ENCODE measurements at regions not wholly inside any gene's neighbourhood (a gene's known extent, or its start where the extent isn't known, plus 50 kb on each side); places are given as distances from the start of the nearest gene placed in this dataset.

- no peaks in the 10 kb centered on the region for H3K9me3 ChIP-seq (ENCODE audit: control insufficient read depth, insufficient read depth, low read length)
- H3K27me3 ChIP-seq (ENCODE audit: control insufficient read depth, insufficient read depth, low read length): no peaks in the 10 kb centered on the region
- no peak overlapping the region for H3K4me3 ChIP-seq (ENCODE audit: low read depth, low read length)
- no peak overlapping the region for H3K9ac ChIP-seq (ENCODE audit: low read depth, low read length)
- peaks cover 10% of the 10 kb centered on the region for H3K4me1 ChIP-seq (ENCODE audit: control insufficient read depth, insufficient read depth, low read length)
- no peaks in the 10 kb centered on the region for H3K36me3 ChIP-seq (ENCODE audit: control insufficient read depth, insufficient read depth, low read length)
Measured at GRCh38 chr12:13591488-13591887, 389.9 kb downstream of the GRIN2B start.

DNA sequence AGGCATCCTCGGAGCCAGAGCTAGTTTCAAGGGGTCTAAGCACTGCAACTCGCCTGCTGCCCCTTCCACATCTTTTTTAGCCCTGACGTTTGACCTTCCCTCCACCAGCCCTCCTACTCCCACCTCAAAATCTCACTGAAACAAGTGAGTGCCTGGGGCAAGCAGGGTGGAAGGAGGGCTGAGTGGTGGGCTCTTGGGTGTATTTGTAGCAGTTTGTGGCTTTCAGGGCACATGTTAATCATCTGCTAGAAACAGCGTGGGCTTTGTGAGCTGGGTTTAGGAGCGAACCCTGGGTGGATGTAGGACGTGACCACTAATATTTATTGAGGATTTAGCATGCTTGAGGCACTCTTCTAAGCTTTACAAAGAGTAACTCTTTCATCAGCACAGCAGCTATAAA lies 390.3 kb downstream of the GRIN2B start:
- Histone ChIP-seq H3K9ac (ENCODE audit: low read depth, low read length) (no peak overlapping the region), H3K36me3 (ENCODE audit: control insufficient read depth, insufficient read depth, low read length) (no peaks in the 10 kb centered on the region), H3K4me1 (ENCODE audit: control insufficient read depth, insufficient read depth, low read length) (peaks cover 8% of the 10 kb centered on the region), H3K4me3 (ENCODE audit: low read depth, low read length) (no peak overlapping the region), H3K27me3 (ENCODE audit: control insufficient read depth, insufficient read depth, low read length) (no peaks in the 10 kb centered on the region), H3K9me3 (ENCODE audit: control insufficient read depth, insufficient read depth, low read length) (no peaks in the 10 kb centered on the region)

DNA sequence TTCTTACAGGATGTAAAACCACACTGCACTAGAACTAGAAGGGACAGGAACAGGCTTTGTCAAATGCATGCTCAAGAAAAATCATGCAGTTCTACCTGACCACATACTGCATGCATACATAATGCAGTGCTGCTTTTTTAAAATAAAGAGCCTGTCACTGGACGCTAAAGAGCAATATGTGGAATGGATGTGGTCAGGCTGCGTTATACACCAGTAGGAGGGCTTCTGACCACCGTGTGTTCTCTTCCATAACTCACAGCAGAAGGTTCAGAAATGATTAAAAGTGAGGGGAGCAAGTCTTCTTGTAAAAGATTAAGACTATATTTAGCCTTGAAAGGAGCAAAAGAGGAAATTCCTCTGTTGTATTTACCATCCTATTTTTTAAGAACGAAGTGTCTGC lies 392.0 kb downstream of the EMP1 start:
- Histone ChIP-seq H3K4me1 (ENCODE audit: control insufficient read depth, insufficient read depth, low read length) (peaks cover 5% of the 10 kb centered on the region), H3K9me3 (ENCODE audit: control insufficient read depth, insufficient read depth, low read length) (no peaks in the 10 kb centered on the region), H3K9ac (ENCODE audit: low read depth, low read length) (no peak overlapping the region), H3K27me3 (ENCODE audit: control insufficient read depth, insufficient read depth, low read length) (no peaks in the 10 kb centered on the region), H3K36me3 (ENCODE audit: control insufficient read depth, insufficient read depth, low read length) (no peaks in the 10 kb centered on the region), H3K4me3 (ENCODE audit: low read depth, low read length) (no peak overlapping the region)

- Histone ChIP-seq H3K36me3 (ENCODE audit: control insufficient read depth, insufficient read depth, low read length) (no peaks in the 10 kb centered on the region), H3K9ac (ENCODE audit: low read depth, low read length) (no peak overlapping the region), H3K4me3 (ENCODE audit: low read depth, low read length) (no peak overlapping the region), H3K9me3 (ENCODE audit: control insufficient read depth, insufficient read depth, low read length) (no peaks in the 10 kb centered on the region), H3K27me3 (ENCODE audit: control insufficient read depth, insufficient read depth, low read length) (no peaks in the 10 kb centered on the region), H3K4me1 (ENCODE audit: control insufficient read depth, insufficient read depth, low read length) (peaks cover 5% of the 10 kb centered on the region)
Measured at GRCh38 chr12:13587721-13588390, 391.3 kb downstream of the EMP1 start.

GRCh38 chr12:13586361-13586760 lies 389.8 kb downstream of the EMP1 start:
- Histone ChIP-seq H3K36me3 (ENCODE audit: control insufficient read depth, insufficient read depth, low read length) (no peaks in the 10 kb centered on the region), H3K4me1 (ENCODE audit: control insufficient read depth, insufficient read depth, low read length) (peaks cover 5% of the 10 kb centered on the region), H3K27me3 (ENCODE audit: control insufficient read depth, insufficient read depth, low read length) (no peaks in the 10 kb centered on the region), H3K9ac (ENCODE audit: low read depth, low read length) (no peak overlapping the region), H3K4me3 (ENCODE audit: low read depth, low read length) (no peak overlapping the region), H3K9me3 (ENCODE audit: control insufficient read depth, insufficient read depth, low read length) (no peaks in the 10 kb centered on the region)

- Histone ChIP-seq H3K4me1 (ENCODE audit: control insufficient read depth, insufficient read depth, low read length) (peaks cover 5% of the 10 kb centered on the region), H3K27me3 (ENCODE audit: control insufficient read depth, insufficient read depth, low read length) (no peaks in the 10 kb centered on the region), H3K9ac (ENCODE audit: low read depth, low read length) (no peak overlapping the region), H3K36me3 (ENCODE audit: control insufficient read depth, insufficient read depth, low read length) (no peaks in the 10 kb centered on the region), H3K4me3 (ENCODE audit: low read depth, low read length) (no peak overlapping the region), H3K9me3 (ENCODE audit: control insufficient read depth, insufficient read depth, low read length) (no peaks in the 10 kb centered on the region)
Measured at GRCh38 chr12:13584541-13584940, 388.0 kb downstream of the EMP1 start.

- H3K9me3 ChIP-seq (ENCODE audit: control insufficient read depth, insufficient read depth, low read length): no peaks in the 10 kb centered on the region
- H3K4me3 ChIP-seq (ENCODE audit: low read depth, low read length): no peak overlapping the region
- H3K36me3 ChIP-seq (ENCODE audit: control insufficient read depth, insufficient read depth, low read length): no peaks in the 10 kb centered on the region
- no peaks in the 10 kb centered on the region for H3K27me3 ChIP-seq (ENCODE audit: control insufficient read depth, insufficient read depth, low read length)
- no peak overlapping the region for H3K9ac ChIP-seq (ENCODE audit: low read depth, low read length)
- H3K4me1 ChIP-seq (ENCODE audit: control insufficient read depth, insufficient read depth, low read length): peaks cover 5% of the 10 kb centered on the region
Measured at GRCh38 chr12:13583630-13584029, 387.1 kb downstream of the EMP1 start.

- H3K27me3 ChIP-seq (ENCODE audit: control insufficient read depth, insufficient read depth, low read length): no peaks in the 10 kb centered on the region
- H3K9ac ChIP-seq (ENCODE audit: low read depth, low read length): no peak overlapping the region
Measured at GRCh38 chr12:13582421-13582820, 385.9 kb downstream of the EMP1 start.

DNA sequence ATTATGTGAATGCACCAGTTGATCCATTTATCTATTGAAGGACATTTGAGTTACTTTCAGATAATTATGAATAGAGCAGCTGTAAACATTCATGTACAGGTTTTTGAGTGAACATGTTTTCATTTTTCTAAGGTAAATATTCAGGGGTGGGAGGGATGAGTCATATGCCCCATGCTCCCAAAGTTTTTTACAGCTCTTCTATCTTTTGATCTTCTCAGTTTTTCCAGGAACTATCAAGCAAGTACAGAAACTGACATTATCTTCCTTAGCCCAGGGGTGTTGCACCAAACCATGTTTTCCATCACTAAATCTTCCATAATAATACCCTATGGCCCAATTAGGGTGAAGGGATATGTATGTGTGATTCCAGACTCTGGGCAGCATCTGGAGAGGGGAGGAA lies 384.5 kb downstream of the EMP1 start:
- H3K9me3 ChIP-seq (ENCODE audit: control insufficient read depth, insufficient read depth, low read length): no peaks in the 10 kb centered on the region
- H3K4me3 ChIP-seq (ENCODE audit: low read depth, low read length): no peak overlapping the region
- H3K27me3 ChIP-seq (ENCODE audit: control insufficient read depth, insufficient read depth, low read length): no peaks in the 10 kb centered on the region
- no peaks in the 10 kb centered on the region for H3K4me1 ChIP-seq (ENCODE audit: control insufficient read depth, insufficient read depth, low read length)
- no peaks in the 10 kb centered on the region for H3K36me3 ChIP-seq (ENCODE audit: control insufficient read depth, insufficient read depth, low read length)
- H3K9ac ChIP-seq (ENCODE audit: low read depth, low read length): no peak overlapping the region

More at GRCh38 chr12:13582421-13582820, 385.9 kb downstream of the EMP1 start:
- Histone ChIP-seq H3K4me1 (ENCODE audit: control insufficient read depth, insufficient read depth, low read length) (no peaks in the 10 kb centered on the region), H3K4me3 (ENCODE audit: low read depth, low read length) (no peak overlapping the region), H3K9me3 (ENCODE audit: control insufficient read depth, insufficient read depth, low read length) (no peaks in the 10 kb centered on the region), H3K36me3 (ENCODE audit: control insufficient read depth, insufficient read depth, low read length) (no peaks in the 10 kb centered on the region)

DNA sequence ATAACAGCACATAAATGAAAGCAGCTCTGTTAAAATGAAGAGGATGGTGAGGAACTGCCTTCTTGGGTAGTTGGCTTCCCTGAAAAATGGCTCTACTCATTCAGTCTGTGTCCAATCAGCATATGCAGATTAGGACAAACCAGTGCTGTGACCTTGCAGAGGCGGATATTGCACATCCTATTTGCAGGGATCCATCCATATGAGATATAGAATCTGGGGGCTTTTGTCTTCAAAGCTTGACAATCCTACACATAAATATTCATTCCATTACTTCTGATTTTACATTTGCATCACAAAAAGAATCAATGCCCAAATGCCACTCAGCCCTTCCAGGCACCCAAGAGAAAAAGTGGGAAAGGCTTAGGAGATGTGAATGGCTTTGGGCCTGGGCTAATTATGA lies 383.7 kb downstream of the EMP1 start:
- H3K9ac ChIP-seq (ENCODE audit: low read depth, low read length): no peak overlapping the region
- H3K36me3 ChIP-seq (ENCODE audit: control insufficient read depth, insufficient read depth, low read length): no peaks in the 10 kb centered on the region
- H3K27me3 ChIP-seq (ENCODE audit: control insufficient read depth, insufficient read depth, low read length): no peaks in the 10 kb centered on the region
- no peaks in the 10 kb centered on the region for H3K4me1 ChIP-seq (ENCODE audit: control insufficient read depth, insufficient read depth, low read length)
- no peak overlapping the region for H3K4me3 ChIP-seq (ENCODE audit: low read depth, low read length)
- H3K9me3 ChIP-seq (ENCODE audit: control insufficient read depth, insufficient read depth, low read length): no peaks in the 10 kb centered on the region

DNA sequence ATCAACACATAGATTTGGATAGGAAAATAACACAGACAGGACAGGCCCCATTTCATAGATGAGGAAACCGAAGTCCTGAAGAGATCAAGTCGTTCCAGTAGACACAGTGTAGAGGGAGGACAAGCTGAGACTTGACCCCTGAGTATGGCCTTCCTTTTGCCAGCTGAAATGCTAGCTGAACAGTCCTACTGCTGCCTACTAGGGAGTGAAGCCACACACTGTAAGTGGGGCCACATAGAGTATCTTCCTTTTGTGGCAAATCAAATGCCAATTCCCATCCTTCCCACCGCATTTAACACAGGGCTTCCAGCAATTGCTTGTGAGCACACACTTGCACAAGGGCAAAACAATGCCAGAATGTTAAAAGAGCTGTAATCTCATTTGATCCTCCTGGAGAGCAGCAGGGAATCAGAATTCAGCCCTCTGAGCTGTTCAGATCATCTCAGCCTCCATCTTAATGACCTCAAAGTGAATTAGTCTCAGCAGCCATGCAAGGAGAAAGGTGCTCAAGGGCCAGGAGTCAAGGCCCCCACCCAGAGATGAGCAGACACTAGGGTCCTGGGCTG lies 380.5 kb downstream of the EMP1 start:
- no peaks in the 10 kb centered on the region for H3K4me1 ChIP-seq (ENCODE audit: control insufficient read depth, insufficient read depth, low read length)

GRCh38 chr12:13573698-13574321 lies 377.3 kb downstream of the EMP1 start:
- no peaks in the 10 kb centered on the region for H3K9me3 ChIP-seq (ENCODE audit: control insufficient read depth, insufficient read depth, low read length)
- H3K9ac ChIP-seq (ENCODE audit: low read depth, low read length): no peak overlapping the region
- H3K4me1 ChIP-seq (ENCODE audit: control insufficient read depth, insufficient read depth, low read length): no peaks in the 10 kb centered on the region
- H3K36me3 ChIP-seq (ENCODE audit: control insufficient read depth, insufficient read depth, low read length): no peaks in the 10 kb centered on the region
- no peak overlapping the region for H3K4me3 ChIP-seq (ENCODE audit: low read depth, low read length)
- H3K27me3 ChIP-seq (ENCODE audit: control insufficient read depth, insufficient read depth, low read length): no peaks in the 10 kb centered on the region

More for the DNA sequence above, 380.5 kb downstream of the EMP1 start:
- H3K9ac ChIP-seq (ENCODE audit: low read depth, low read length): no peak overlapping the region
- H3K36me3 ChIP-seq (ENCODE audit: control insufficient read depth, insufficient read depth, low read length): no peaks in the 10 kb centered on the region
- no peaks in the 10 kb centered on the region for H3K9me3 ChIP-seq (ENCODE audit: control insufficient read depth, insufficient read depth, low read length)
- H3K27me3 ChIP-seq (ENCODE audit: control insufficient read depth, insufficient read depth, low read length): no peaks in the 10 kb centered on the region
- no peak overlapping the region for H3K4me3 ChIP-seq (ENCODE audit: low read depth, low read length)
